Coronary artery (tissue), 2 donors: ENCODE measurements at regions not wholly inside any gene's neighbourhood (a gene's known extent, or its start where the extent isn't known, plus 50 kb on each side); places are given as distances from the start of the nearest gene placed in this dataset.

Experiments used
- DNase-seq: peaks from one replicate; pipeline ENCODE4 v3.0.0-alpha.2; 2017; ENCODE audit warnings: low spot score
- H3K27ac ChIP-seq, 2 donors: fragments of 200-600 bp; sonication (generic); one replicate each; pipeline ENCODE4 v1.5.1; 2016 to 2019
- H3K4me3 ChIP-seq: fragments of 200-600 bp; sonication (generic); 2 replicates; pipeline ENCODE4 v1.5.1; 2016; ENCODE audit warnings: mild to moderate bottlenecking, moderate library complexity
- TF ChIP-seq, protein P1 (sequence below): fragments of 200-600 bp; sonication (generic); IDR thresholded peaks from one replicate; pipeline ENCODE4 v1.5.1; 2019; ENCODE audit warnings: antibody characterized with exemption

GRCh38 chr9:82327641-82328040 lies 339.1 kb downstream of the SPATA31D1 start:
- no peak for DNase-seq
- H3K4me3 ChIP-seq: no peak overlapping the region
- TF ChIP-seq, protein P1, sequence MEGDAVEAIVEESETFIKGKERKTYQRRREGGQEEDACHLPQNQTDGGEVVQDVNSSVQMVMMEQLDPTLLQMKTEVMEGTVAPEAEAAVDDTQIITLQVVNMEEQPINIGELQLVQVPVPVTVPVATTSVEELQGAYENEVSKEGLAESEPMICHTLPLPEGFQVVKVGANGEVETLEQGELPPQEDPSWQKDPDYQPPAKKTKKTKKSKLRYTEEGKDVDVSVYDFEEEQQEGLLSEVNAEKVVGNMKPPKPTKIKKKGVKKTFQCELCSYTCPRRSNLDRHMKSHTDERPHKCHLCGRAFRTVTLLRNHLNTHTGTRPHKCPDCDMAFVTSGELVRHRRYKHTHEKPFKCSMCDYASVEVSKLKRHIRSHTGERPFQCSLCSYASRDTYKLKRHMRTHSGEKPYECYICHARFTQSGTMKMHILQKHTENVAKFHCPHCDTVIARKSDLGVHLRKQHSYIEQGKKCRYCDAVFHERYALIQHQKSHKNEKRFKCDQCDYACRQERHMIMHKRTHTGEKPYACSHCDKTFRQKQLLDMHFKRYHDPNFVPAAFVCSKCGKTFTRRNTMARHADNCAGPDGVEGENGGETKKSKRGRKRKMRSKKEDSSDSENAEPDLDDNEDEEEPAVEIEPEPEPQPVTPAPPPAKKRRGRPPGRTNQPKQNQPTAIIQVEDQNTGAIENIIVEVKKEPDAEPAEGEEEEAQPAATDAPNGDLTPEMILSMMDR: no peak

GRCh38 chr9:82331079-82331478 lies 342.5 kb downstream of the SPATA31D1 start:
- Histone ChIP-seq H3K27ac (no peak overlapping the region), H3K4me3 (no peak overlapping the region)
- DNase-seq: no peak
- TF ChIP-seq, protein P1: no peak

More at GRCh38 chr9:82327641-82328040, 339.1 kb downstream of the SPATA31D1 start:
- H3K27ac ChIP-seq: no peak overlapping the region

DNA sequence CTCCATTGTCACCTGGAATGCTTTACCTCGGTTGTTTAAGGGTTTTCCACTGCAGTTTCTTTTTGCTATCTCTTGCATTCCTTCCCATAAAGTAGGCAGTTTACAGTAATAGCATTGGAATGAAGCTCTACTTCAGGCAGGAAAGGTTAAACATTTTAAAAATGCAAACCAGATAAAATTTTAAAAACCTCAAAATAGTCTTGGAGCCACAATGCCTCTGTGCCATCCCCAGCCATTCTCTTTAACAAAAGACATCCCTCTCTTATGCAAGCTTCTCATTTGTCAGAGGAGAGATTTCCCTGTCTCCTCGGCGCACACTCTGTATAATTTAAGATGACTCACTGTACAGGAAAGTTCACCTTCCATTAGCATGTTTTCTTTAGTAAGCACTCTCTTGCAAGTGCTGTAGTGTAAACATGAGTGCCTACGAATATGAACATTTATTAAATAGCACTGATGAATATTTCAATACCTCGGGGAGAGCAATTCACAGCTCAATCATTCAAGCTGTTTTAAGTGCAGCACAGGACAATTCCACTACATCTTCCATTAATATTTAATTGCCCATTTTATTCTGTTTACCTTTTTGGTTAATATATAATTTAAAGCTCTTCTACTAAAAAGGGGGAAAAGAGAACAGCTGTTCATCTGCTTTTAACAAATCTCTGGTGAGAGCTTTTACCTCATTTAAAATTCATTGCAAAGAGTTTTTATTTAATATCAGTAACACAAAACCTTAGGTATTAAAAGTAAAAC lies 343.6 kb downstream of the SPATA31D1 start:
- Histone ChIP-seq H3K4me3 (no peak overlapping the region), H3K27ac (no peak overlapping the region)
- TF ChIP-seq, protein P1: no peak
- DNase-seq: no peak

DNA sequence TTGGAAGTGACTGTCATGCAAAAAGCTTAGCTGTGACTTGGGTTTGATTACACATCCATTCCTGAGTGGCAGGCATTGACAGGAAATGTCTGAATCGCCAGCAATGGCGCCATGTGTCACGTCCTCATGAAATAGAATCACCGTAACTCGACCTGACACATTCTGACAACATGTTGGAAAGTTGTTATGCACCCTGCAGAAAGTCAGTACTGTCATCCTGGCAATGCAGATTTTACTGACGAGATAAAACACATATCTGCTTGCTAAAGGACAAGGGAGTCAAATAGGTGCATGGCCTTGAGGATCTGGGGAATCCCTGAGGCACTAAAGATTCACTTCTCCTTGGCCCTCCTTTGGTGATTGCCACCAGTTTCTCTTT lies 344.2 kb downstream of the SPATA31D1 start:
- no peak for DNase-seq
- H3K27ac ChIP-seq: no peak overlapping the region
- TF ChIP-seq, protein P1: no peak
- no peak overlapping the region for H3K4me3 ChIP-seq

DNA sequence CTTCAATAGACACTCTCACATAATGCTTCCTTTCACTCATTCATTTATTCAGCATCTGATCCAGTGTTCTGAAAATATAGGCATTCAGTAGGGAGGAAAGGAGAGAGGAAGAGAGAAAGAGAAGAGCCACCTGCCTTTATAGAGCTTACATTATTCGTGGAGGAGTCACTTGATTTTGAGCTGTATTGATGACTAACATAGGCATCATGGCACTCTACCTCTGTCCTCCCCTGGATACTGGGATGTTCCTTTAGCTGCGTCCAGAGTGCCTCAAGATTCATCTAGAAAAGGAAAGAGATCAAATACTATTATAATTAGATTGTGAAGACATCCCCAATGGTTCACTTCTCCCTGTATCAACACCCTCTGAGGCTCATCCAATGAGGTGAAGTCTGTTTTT lies 345.1 kb downstream of the SPATA31D1 start:
- TF ChIP-seq, protein P1: no peak
- Histone ChIP-seq H3K27ac (no peak overlapping the region), H3K4me3 (no peak overlapping the region)
- no peak for DNase-seq

- no peak overlapping the region for H3K27ac ChIP-seq
- no peak for DNase-seq
- no peak overlapping the region for H3K4me3 ChIP-seq
- TF ChIP-seq, protein P1: no peak
Observed at GRCh38 chr9:82334286-82334685, 345.7 kb downstream of the SPATA31D1 start.

DNA sequence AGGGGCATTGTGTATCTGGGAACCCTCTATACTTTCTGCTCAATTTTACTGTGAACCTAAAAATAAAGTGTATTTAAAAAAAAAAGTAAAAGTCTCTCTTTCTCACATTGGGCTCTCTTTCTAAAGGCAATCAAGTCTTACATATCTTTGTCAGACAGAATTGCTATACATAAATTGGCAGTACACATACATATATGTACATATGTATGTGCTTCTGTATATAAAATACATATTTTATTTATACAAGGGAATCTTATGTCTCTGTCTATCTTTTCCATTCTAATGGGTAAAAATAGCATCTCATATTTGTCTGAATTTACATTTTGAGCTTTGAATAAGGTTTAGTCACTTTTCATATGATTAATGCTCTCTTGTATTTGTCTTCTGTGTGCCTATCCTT lies 348.8 kb downstream of the SPATA31D1 start:
- TF ChIP-seq, protein P1: no peak
- no peak for DNase-seq

More for the DNA sequence above, 348.8 kb downstream of the SPATA31D1 start:
- H3K4me3 ChIP-seq: no peak overlapping the region
- no peak overlapping the region for H3K27ac ChIP-seq
